ENCODE measurements at regions not wholly inside any gene's neighbourhood (a gene's known extent, or its start where the extent isn't known, plus 50 kb on each side); places are given as distances from the start of the nearest gene placed in this dataset.

GRCh38 chr4:43238585-43238984 lies 346.1 kb downstream of the GRXCR1 start (continued):
- TF ChIP-seq CTCF (conservative IDR thresholded peaks at IDR 0.05; ENCODE audit: low read depth in 2 of 2) (no peak), POLR2AphosphoS5 (IDR thresholded peaks at IDR 0.05; ENCODE audit: low read depth) (no peak), JUNB (IDR thresholded peaks at IDR 0.05; ENCODE audit: unreplicated experiment) (no peak), ZNF462 (CRISPR knock-in tag; IDR thresholded peaks at IDR 0.05) (no peak)

- Histone ChIP-seq H2AFZ (no peak overlapping the region), H3K4me3 (no peak overlapping the region), H3K27me3 (ENCODE audit: insufficient read depth) (no peaks in the 10 kb centered on the region), H4K20me1 (replicated peaks; ENCODE audit: insufficient read depth) (no peaks in the 10 kb centered on the region), H3K27ac (ENCODE audit: low read depth) (no peak overlapping the region), H3K4me1 (ENCODE audit: insufficient read depth) (no peaks in the 10 kb centered on the region), H3F3A (replicated peaks; ENCODE audit: low read depth) (no peaks in the 10 kb centered on the region), H3K79me2 (replicated peaks; ENCODE audit: insufficient read depth) (no peaks in the 10 kb centered on the region), H3K4me2 (no peak overlapping the region), H3K9me2 (ENCODE audit: insufficient read depth) (0 out of 2 replicates have a peak, but pooled peaks cover 1% of the 10 kb centered on the region), H3K36me3 (ENCODE audit: insufficient read depth) (no peaks in the 10 kb centered on the region)
- no peaks in the 10 kb centered on the region for H3K36me3 Mint-ChIP-seq (ENCODE audit: low read depth)
- no peak overlapping the region for H3K27ac Mint-ChIP-seq
- DNase-seq (ENCODE audit: low spot score) (no peak), ATAC-seq (no peak)
- H3K4me1 Mint-ChIP-seq: no peaks in the 10 kb centered on the region
- no peaks in the 10 kb centered on the region for H3K9me3 Mint-ChIP-seq
- H3K27me3 Mint-ChIP-seq (ENCODE audit: insufficient read depth, low read depth, poor library complexity): no peaks in the 10 kb centered on the region
- H3K4me3 Mint-ChIP-seq: no peak overlapping the region
- TF ChIP-seq POLR2AphosphoS5 (IDR thresholded peaks at IDR 0.05; ENCODE audit: low read depth): no peak
- TF ChIP-seq STAT1 (IDR thresholded peaks at IDR 0.05; ENCODE audit: unreplicated experiment): no peak
- no peak for TF ChIP-seq NANOG (IDR thresholded peaks at IDR 0.05; ENCODE audit: borderline replicate concordance)
- TF ChIP-seq ZNF331 (CRISPR knock-in tag; IDR thresholded peaks at IDR 0.05; ENCODE audit: low read depth): no peak
- no peak for TF ChIP-seq CREB1 (CRISPR knock-in tag; IDR thresholded peaks at IDR 0.05; ENCODE audit: low read depth)
- TF ChIP-seq EZH2 (IDR thresholded peaks at IDR 0.05; ENCODE audit: low read depth, unreplicated experiment): no peak
- no peak for TF ChIP-seq JUNB (IDR thresholded peaks at IDR 0.05; ENCODE audit: unreplicated experiment)
- no peak for TF ChIP-seq ETS1 (IDR thresholded peaks at IDR 0.05)
These were observed 348.6 kb downstream of the GRXCR1 start for GRCh38 chr4:43241104-43241503.

Data from GM23338 (cell line).